Thyroid gland (tissue), 4 donors: ENCODE measurements at regions not wholly inside any gene's neighbourhood (a gene's known extent, or its start where the extent isn't known, plus 50 kb on each side); places are given as distances from the start of the nearest gene placed in this dataset.

Experiments
- DNase-seq, 2 donors: peaks; one replicate each; pipeline ENCODE4 v3.0.0-alpha.2; 2019
- H3K27ac ChIP-seq, 3 donors: fragments of 200-600 bp; sonication (generic); 1 replicate in 2 of 3; 2 replicates in 1 of 3; pipeline ENCODE4 v1.5.1; 2016 to 2019; ENCODE audit warnings: mild to moderate bottlenecking in 1 of 3, moderate library complexity in 1 of 3
- H3K27me3 ChIP-seq: fragments of 200-600 bp; sonication (generic); one replicate; pipeline ENCODE4 v1.5.1; 2019
- H3K36me3 ChIP-seq, 2 donors: fragments of 200-600 bp; sonication (generic); one replicate each; pipeline ENCODE4 v1.5.1; 2016 to 2019
- H3K4me1 ChIP-seq, 2 donors: fragments of 200-600 bp; sonication (generic); one replicate each; pipeline ENCODE4 v1.5.1; 2017 to 2019
- H3K4me3 ChIP-seq, 3 donors: fragments of 200-600 bp; sonication (generic); replicated peaks in 1 of 3; 1 replicate in 2 of 3; 2 replicates in 1 of 3; pipeline ENCODE4 v1.5.1; 2016; ENCODE audit warnings: mild to moderate bottlenecking in 1 of 3
- H3K9me3 ChIP-seq: fragments of 200-600 bp; sonication (generic); one replicate; pipeline ENCODE4 v1.5.1; 2017
- CTCF ChIP-seq, 6 experiments: fragments of 200-600 bp in 3 of 6; fragments of 450-650 bp in 3 of 6; sonication (generic) in 3 of 6; IDR thresholded peaks; one replicate each; pipeline ENCODE4 v1.5.1; 2016 to 2019; ENCODE audit warnings: antibody characterized with exemption in 6 of 6, mild to moderate bottlenecking in 2 of 6, inconsistent platforms in 1 of 6, moderate library complexity in 1 of 6
- POLR2A ChIP-seq, 2 donors: fragments of 450-650 bp; IDR thresholded peaks; one replicate each; pipeline ENCODE4 v1.6.1; 2017; ENCODE audit warnings: antibody characterized with exemption in 2 of 2, mild to moderate bottlenecking in 2 of 2, moderate library complexity in 1 of 2
- WGBS, 2 donors: methylation state at CpG; one replicate each; pipeline ENCODE4 v1.1.5; 2017; 5-methylcytosine and 5-hydroxymethylcytosine counted together
- intact Hi-C: fragments of 100-400 bp; cut with DNase I; formaldehyde crosslinking; loops from one replicate; pipeline ENCODE4 v1.15.1; 2023

- no peak for TF ChIP-seq CTCF (IDR thresholded peaks at IDR 0.05)
- TF ChIP-seq POLR2A (IDR thresholded peaks at IDR 0.05), result no peak
- H3K27me3 ChIP-seq, result no peaks in the 10 kb centered on the region
- H3K4me1 ChIP-seq, result peaks cover 8 to 19% of the 10 kb centered on the region in 2 donors
- H3K36me3 ChIP-seq, result no peaks in the 10 kb centered on the region
- H3K4me3 ChIP-seq, result no peak overlapping the region
- H3K9me3 ChIP-seq, result no peaks in the 10 kb centered on the region
- H3K27ac ChIP-seq, result no peak overlapping the region
- no peak for DNase-seq
- intact Hi-C loops, result no loop called here
- 58 to 87% methylated on average over 4 of the region's 4 CpGs for WGBS, 2 donors
Observed at GRCh38 chr11:27861706-27862430, 161.6 kb upstream of the BDNF start.

GRCh38 chr11:27860811-27861210 lies 160.6 kb upstream of the BDNF start:
- DNase-seq, result no peak
- no peak for TF ChIP-seq CTCF (IDR thresholded peaks at IDR 0.05)
- no peak for TF ChIP-seq POLR2A (IDR thresholded peaks at IDR 0.05)
- Histone ChIP-seq H3K4me1 (peaks cover 8 to 19% of the 10 kb centered on the region in 2 donors), H3K4me3 (no peak overlapping the region), H3K36me3 (no peaks in the 10 kb centered on the region), H3K27ac (no peak overlapping the region), H3K27me3 (no peaks in the 10 kb centered on the region), H3K9me3 (no peaks in the 10 kb centered on the region)
- 89 to 93% methylated on average over 2 of the region's 2 CpGs for WGBS, 2 donors
- intact Hi-C loops, result no loop called here

- H3K4me3 ChIP-seq, result no peak overlapping the region
- no peaks in the 10 kb centered on the region for H3K9me3 ChIP-seq
- H3K27ac ChIP-seq, result no peak overlapping the region
- no peak for TF ChIP-seq POLR2A (IDR thresholded peaks at IDR 0.05)
- no peak for TF ChIP-seq CTCF (IDR thresholded peaks at IDR 0.05)
- no peaks in the 10 kb centered on the region for H3K36me3 ChIP-seq
- H3K27me3 ChIP-seq, result no peaks in the 10 kb centered on the region
- WGBS, 2 donors, result 86 to 91% methylated on average over 3 of the region's 3 CpGs
- intact Hi-C loops, result no loop called here
- no peak for DNase-seq
- peaks cover 4 to 8% of the 10 kb centered on the region in 2 donors for H3K4me1 ChIP-seq
Observed at GRCh38 chr11:27858866-27859265, 158.6 kb upstream of the BDNF start.

GRCh38 chr11:27857588-27857987 lies 157.3 kb upstream of the BDNF start:
- TF ChIP-seq CTCF (IDR thresholded peaks at IDR 0.05) (no peak), POLR2A (IDR thresholded peaks at IDR 0.05) (no peak)
- no peaks in the 10 kb centered on the region for H3K36me3 ChIP-seq
- no peaks in the 10 kb centered on the region for H3K9me3 ChIP-seq
- DNase-seq, result peak; percentile 5 to 11
- no peaks in the 10 kb centered on the region for H3K27me3 ChIP-seq
- no peaks in the 10 kb centered on the region for H3K4me1 ChIP-seq
- no peak overlapping the region for H3K27ac ChIP-seq
- intact Hi-C loops, result no loop called here
- WGBS, 2 donors, result 36 to 49% methylated on average over 4 of the region's 4 CpGs
- no peak overlapping the region for H3K4me3 ChIP-seq

- H3K27me3 ChIP-seq, result no peaks in the 10 kb centered on the region
- no peak for TF ChIP-seq POLR2A (IDR thresholded peaks at IDR 0.05)
- no peaks in the 10 kb centered on the region for H3K36me3 ChIP-seq
- WGBS, 2 donors, result 79 to 86% methylated on average over 4 of the region's 4 CpGs
- H3K4me1 ChIP-seq, result no peaks in the 10 kb centered on the region
- no peaks in the 10 kb centered on the region for H3K9me3 ChIP-seq
- intact Hi-C loops, result no loop called here
- H3K27ac ChIP-seq, result no peak overlapping the region
- DNase-seq, result no peak
- H3K4me3 ChIP-seq, result no peak overlapping the region
Observed at GRCh38 chr11:27857014-27857413, 156.8 kb upstream of the BDNF start.
